H4 (cell line): ENCODE measurements at regions not wholly inside any gene's neighbourhood (a gene's known extent, or its start where the extent isn't known, plus 50 kb on each side); places are given as distances from the start of the nearest gene placed in this dataset.

ENCODE experiments used
- DNase-seq: peaks from one replicate; pipeline ENCODE4 v3.0.0-alpha.2; 2015; ENCODE audit warnings: low spot score

- DNase-seq: no peak
Measured at GRCh38 chr9:82153032-82153431, 164.5 kb downstream of the SPATA31D1 start.

- no peak for DNase-seq
Measured at GRCh38 chr9:82154573-82154972, 166.0 kb downstream of the SPATA31D1 start.

- DNase-seq: no peak
Measured at GRCh38 chr9:82161876-82162275, 173.3 kb downstream of the SPATA31D1 start.

DNA sequence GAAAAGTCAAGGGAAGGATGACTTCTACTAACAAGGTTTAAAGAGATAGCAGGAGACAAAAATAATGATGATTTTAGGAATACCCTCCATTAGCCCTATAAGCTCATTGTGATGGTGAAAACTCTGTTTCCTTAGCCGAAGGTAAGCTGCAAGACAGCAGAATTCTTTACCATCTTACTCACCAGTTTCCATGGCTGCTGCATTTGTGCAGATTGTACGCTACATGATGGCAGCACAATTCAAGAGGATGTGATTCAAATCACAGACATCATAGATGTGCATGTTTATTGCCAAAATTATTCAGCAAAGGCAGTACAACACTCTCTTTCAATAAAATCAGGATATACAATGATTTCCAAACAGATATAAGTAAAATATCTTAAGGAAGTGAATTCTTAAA is 175.6 kb downstream of the SPATA31D1 start:
- DNase-seq: no peak

DNA sequence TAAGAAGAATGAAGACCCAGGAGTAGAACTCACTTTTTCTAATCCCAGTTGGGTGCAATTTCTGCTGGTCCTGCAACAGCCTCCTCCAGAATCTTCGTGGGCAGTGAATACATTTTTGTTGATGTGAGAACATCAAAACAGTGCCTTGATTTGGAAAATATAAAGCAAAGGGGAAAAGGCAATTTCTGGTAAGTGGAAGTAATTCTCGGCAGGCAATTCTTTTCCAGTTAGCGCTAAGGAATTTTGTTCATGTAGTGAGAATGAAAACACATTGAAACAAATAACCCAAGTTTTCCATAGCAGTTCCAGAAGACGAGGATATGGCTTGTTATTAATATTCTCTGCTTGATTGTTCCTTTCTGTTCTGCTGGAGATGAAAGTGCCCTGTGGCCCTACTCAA is 178.7 kb downstream of the SPATA31D1 start:
- DNase-seq: no peak

DNA sequence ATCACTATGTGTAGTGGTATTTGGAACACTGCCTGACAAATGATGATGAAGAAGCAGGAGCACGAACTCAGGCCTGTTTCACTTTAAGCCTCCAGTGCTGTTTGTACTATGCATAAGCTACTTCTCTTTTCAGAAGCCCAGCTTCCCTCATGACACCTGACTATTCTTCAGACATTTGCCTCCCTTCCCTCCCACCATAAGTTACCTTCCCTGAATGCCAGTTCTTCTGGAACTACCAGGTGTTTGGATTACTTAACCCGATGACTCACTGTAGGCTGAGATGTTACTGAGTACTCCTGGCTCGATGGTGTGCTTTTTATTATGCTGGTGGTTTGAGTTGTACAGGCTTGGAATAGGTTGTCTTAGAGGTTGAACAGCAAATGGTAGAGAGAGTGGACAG is 180.0 kb downstream of the SPATA31D1 start:
- DNase-seq: peak; percentile 33

- peak; percentile 10 for DNase-seq
Measured at GRCh38 chr9:82170866-82171265, 182.3 kb downstream of the SPATA31D1 start.

GRCh38 chr9:82171271-82171670 is 182.7 kb downstream of the SPATA31D1 start:
- no peak for DNase-seq

DNA sequence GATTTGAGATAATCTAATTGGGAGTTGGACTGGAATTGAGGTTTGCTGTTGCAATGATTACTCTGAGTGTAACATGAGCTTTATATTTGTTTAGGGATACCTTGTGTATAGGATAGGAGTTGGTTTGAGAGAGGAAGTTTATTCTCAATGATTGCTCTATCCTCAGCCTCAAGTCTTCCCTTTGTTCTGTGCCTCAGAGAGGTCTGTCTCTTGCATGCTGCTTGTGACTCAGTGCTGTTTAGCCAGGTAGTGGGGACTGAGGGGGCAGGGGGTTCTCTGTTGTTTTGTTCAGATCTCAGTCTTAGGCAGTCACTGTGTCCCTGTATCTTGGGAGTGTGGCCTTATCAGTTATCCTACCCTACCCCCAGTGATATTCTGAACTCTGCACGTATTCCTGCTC is 192.1 kb downstream of the SPATA31D1 start:
- no peak for DNase-seq

DNA sequence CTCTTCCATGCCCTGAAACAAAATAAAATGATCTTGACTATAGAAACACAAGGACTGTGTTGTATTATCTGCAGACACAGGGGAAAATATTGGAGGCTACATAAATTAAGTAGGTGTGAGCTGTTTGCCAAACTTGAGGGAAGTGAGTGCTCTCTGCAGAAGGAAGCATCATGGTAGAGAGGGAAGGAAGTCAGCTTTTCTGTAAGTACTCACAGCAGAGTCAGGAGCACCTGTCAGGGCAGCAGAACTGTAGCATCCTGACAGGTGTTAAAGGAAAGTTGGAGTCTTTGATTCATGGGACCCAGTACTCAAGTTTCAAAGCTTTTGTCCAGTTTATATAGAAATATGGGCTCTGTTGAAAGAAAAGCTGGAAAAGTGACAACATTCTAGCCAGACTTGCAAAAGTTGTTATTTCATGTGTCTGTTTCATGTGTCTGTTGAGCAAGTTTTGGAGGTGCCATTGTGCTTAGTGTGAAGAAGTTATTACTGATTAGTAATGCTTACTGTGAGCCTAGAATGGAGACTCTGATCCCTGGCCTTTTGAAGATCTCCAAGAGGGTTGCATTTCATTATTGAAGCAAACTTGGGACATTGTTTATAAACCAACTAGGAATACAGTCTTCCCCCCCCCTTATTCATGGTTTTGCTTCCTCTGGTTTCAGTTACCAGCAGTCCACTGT is 194.7 kb downstream of the SPATA31D1 start:
- DNase-seq: no peak

GRCh38 chr9:82184524-82184923 is 196.0 kb downstream of the SPATA31D1 start:
- DNase-seq: no peak

DNA sequence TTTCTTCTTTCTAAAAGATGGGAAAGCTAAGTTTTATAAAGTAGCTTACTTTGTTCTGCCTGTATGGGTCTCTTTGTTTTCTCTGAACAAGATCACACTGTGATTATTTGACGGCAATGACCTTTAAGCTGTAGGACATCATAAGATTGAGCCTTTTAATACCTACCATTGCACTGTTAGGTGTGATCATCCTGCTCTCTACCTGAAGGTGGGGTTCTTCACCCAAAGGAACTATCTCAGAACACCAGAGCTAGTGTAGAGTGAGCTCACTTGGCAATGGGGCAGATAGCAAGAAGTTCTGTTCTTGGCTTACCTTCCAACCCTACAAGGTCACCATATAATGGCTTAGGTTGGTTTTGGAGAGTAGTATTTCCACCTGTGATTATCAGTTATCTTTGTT is 200.2 kb downstream of the SPATA31D1 start:
- no peak for DNase-seq

DNA sequence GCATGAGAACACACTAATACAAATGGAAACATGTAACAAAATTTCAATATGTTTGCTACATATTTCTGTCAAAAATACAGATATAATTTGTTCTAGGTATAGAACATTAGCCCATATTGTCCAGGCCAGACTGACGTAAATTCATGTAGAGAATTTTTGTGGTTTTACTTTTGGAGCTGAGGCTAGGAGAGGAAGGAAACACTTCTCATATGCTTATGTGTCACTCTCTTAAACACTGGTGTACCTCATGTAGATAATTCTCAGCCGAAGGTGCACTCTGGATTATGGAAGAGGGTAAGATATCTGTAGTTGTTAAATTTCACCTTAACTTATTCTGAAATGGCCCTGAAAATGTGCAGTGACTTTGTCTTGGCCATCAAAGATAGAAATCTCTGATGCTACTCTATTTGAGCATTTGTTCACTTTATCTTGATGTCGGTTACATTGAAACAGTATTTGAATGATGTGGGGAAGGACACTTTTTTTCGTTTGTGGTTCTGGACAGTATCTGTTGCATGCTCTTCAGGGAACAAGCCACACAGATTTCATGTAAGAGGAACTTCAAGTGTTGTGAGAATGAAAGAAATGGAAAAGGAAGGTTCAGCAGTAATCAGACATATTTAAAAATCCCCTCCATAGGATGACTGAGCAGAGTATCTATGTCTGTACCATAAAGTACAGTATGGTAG is 202.7 kb downstream of the SPATA31D1 start:
- no peak for DNase-seq

DNA sequence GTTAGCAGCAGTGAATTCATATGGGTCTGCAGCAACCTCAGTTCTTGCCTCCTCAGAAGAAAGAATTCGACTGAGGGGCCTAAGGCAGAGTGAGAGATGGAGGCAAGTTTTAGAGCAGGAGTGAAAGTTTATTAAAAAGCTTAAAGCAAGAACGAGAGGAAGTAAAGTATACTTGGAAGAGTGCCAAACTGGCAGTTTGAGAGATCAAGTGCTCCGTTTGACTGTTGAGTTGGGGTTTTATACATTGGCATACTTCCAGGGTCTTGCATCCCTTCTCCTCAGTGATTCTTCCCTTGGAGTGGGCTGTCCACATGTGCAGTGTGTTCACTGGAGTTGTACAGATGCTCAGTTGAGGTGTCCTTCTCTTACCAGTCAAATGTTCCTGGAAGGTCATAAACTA is 203.6 kb downstream of the SPATA31D1 start:
- DNase-seq: no peak

GRCh38 chr9:82196622-82197441 is 208.3 kb downstream of the SPATA31D1 start:
- no peak for DNase-seq

- no peak for DNase-seq
Measured at GRCh38 chr9:82201196-82201595, 212.6 kb downstream of the SPATA31D1 start.

- DNase-seq: no peak
Measured at GRCh38 chr9:82202808-82203207, 214.2 kb downstream of the SPATA31D1 start.

- DNase-seq: peak; percentile 24
Measured at GRCh38 chr9:82206490-82206889, 217.9 kb downstream of the SPATA31D1 start.

- DNase-seq: no peak
Measured at GRCh38 chr9:82206946-82207345, 218.4 kb downstream of the SPATA31D1 start.

- DNase-seq: no peak
Measured at GRCh38 chr9:82208741-82209450, 220.3 kb downstream of the SPATA31D1 start.

DNA sequence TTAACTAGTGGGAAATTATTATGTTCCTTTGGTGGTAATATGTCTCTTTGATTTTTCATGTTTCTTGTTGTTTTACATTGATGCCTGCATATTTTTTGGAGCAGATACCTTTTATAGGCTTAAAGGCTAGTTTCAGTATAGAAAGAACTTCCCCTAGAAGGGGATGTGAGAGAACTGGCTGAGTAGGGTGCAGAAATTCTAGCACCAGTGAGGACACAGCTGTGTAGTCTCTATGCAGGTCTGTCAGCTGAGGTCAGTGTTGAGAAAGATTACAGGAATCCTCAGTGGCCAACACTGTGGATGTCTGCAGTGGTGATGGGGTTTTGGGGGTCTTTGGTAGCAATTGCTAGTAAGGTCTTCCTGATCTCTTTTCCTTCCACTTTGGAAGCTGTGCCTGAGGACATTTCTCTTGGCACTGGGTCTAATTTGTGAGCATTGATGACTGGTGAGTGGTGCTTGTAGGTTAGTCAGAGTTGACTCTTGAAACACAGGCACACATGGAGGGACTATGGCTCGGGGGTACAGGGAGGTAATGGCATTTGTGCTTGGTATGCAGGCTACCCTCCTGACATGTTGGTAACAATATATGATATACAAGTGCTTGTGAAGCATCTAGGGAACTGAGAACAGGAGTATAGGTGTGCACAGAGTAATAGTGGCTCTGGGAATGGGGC is 221.4 kb downstream of the SPATA31D1 start:
- no peak for DNase-seq

DNA sequence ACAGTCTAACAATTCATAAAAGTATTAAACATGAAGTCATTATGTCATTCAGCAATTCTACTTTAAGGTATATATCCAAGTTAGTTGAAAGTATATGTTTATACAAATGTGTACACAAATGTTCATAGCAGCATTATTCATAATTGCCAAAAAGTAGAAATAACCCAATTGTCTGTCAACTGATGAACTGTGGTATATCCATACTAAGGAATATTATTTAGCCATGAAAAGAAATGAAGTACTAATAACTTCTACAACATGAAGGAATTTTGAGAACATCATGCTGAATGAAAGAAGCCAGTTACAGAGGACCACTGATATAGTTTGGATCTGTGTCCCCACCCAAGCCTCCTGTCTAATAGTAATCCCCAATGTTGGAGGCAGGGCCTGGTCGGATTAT is 224.3 kb downstream of the SPATA31D1 start:
- no peak for DNase-seq
